Mucosa of gallbladder (tissue), 1 donor: ENCODE measurements at regions not wholly inside any gene's neighbourhood (a gene's known extent, or its start where the extent isn't known, plus 50 kb on each side); places are given as distances from the start of the nearest gene placed in this dataset.

Source experiments
- DNase-seq: peaks from one replicate; pipeline ENCODE4 v3.0.0-alpha.2; 2020; ENCODE audit warnings: low spot score
- donor health status: DM: no; HTN: no; CAD: no.

- DNase-seq, result no peak
Observed at GRCh38 chr11:69970785-69971535, 107.2 kb upstream of the ANO1 start.

- no peak for DNase-seq
Observed at GRCh38 chr11:69971741-69972140, 106.4 kb upstream of the ANO1 start.

GRCh38 chr11:69972351-69972802 lies 105.7 kb upstream of the ANO1 start:
- no peak for DNase-seq

GRCh38 chr11:69974528-69974927 lies 103.6 kb upstream of the ANO1 start:
- DNase-seq, result no peak

- DNase-seq, result no peak
Observed at GRCh38 chr11:69975822-69976221, 102.3 kb upstream of the ANO1 start.

GRCh38 chr11:69976794-69977193 lies 101.3 kb upstream of the ANO1 start:
- no peak for DNase-seq

- no peak for DNase-seq
Observed at GRCh38 chr11:69977951-69978350, 100.2 kb upstream of the ANO1 start.

- no peak for DNase-seq
Observed at GRCh38 chr11:69978841-69979614, 99.1 kb upstream of the ANO1 start.

- no peak for DNase-seq
Observed at GRCh38 chr11:69979632-69980031, 98.5 kb upstream of the ANO1 start.

GRCh38 chr11:69981119-69981784 lies 96.9 kb upstream of the ANO1 start:
- DNase-seq, result no peak

GRCh38 chr11:69982690-69983570 lies 95.2 kb upstream of the ANO1 start:
- DNase-seq, result no peak

GRCh38 chr11:69983571-69983877 lies 94.6 kb upstream of the ANO1 start:
- no peak for DNase-seq

GRCh38 chr11:69983897-69984438 lies 94.1 kb upstream of the ANO1 start:
- no peak for DNase-seq

GRCh38 chr11:69984457-69985261 lies 93.5 kb upstream of the ANO1 start:
- no peak for DNase-seq

GRCh38 chr11:69985331-69985640 lies 92.8 kb upstream of the ANO1 start:
- no peak for DNase-seq

GRCh38 chr11:69985641-69986439 lies 92.3 kb upstream of the ANO1 start:
- no peak for DNase-seq

GRCh38 chr11:69986440-69986787 lies 91.7 kb upstream of the ANO1 start:
- no peak for DNase-seq

- DNase-seq, result no peak
Observed at GRCh38 chr11:69986830-69987229, 91.3 kb upstream of the ANO1 start.

GRCh38 chr11:69992026-69992425 lies 86.1 kb upstream of the ANO1 start:
- DNase-seq, result no peak
